HCT116 (cell line): ENCODE measurements at regions not wholly inside any gene's neighbourhood (a gene's known extent, or its start where the extent isn't known, plus 50 kb on each side); places are given as distances from the start of the nearest gene placed in this dataset.
"Not testable (repeated sequence)": the region's sequence is repeated elsewhere in the genome, so short reads cannot be mapped to it uniquely, and the experiment has no call there.

Source experiments
- ATAC-seq: fragments of 200-7000 bp; cut with Tn5 transposase; 2 replicates; pipeline ENCODE4 v1.9.1; 2020; ENCODE audit warnings: mild to moderate bottlenecking, moderate library complexity
- BruUV-seq: library from RNA; stranded (reverse); fragments of 400-500 nt; replicated peaks from 2 replicates; lab custom pipeline; 2021; lab: Mats Ljungman, UMichigan
- CTCF ChIA-PET: fragments of 300-600 bp; sonication (Branson Sonifier 250); formaldehyde crosslinking; loops from one replicate; lab custom pipeline; 2021; ENCODE audit warnings: antibody characterized with exemption; lab: Charles Lee
- POLR2A ChIA-PET: fragments of 300-600, 350-600 bp; sonication (Branson Sonifier 250); formaldehyde crosslinking; loops from one replicate; lab custom pipeline; 2021; ENCODE audit warnings: antibody characterized with exemption; lab: Charles Lee
- RAD21 ChIA-PET, 2 experiments: fragments of 300-600 bp; sonication (Branson Sonifier 250); formaldehyde crosslinking; loops; one replicate each; lab custom pipeline; 2023; ENCODE audit warnings: low total read pairs in 2 of 2; ENCODE audit not compliant: uncharacterized antibody in 2 of 2, unreplicated experiment in 2 of 2, low non-redundant PET in 1 of 2; lab: Charles Lee
- DNase-seq: peaks from one replicate; pipeline ENCODE4 v3.0.0-alpha.2; 2010; ENCODE audit warnings: low read depth, low spot score
- H2AFZ ChIP-seq: fragments of 200-600 bp; shearing (Covaris generic), sonication (generic); 2 replicates; pipeline ENCODE4 v1.6.1; 2017; ENCODE audit warnings: low read depth, mixed run types, mixed read lengths, antibody characterized with exemption, low read length; ENCODE audit not compliant: poor library complexity, severe bottlenecking
- H3K27ac ChIP-seq: 2 replicates; pipeline ENCODE4 v1.5.1; 2012; ENCODE audit warnings: low read depth, low read length
- H3K27me3 ChIP-seq: fragments of 200-600 bp; sonication (generic); 2 replicates; pipeline ENCODE4 v1.6.1; 2016; ENCODE audit warnings: mixed run types, low read length, mixed read lengths; ENCODE audit not compliant: insufficient read depth
- H3K36me3 ChIP-seq, 2 experiments: fragments of 200-500 bp in 1 of 2; fragments of 200-600 bp in 1 of 2; sonication (Bioruptor generic) in 1 of 2; sonication (generic) in 1 of 2; 2 replicates each; pipeline versions ENCODE4 v1.5.1 to v1.6.1; 2014 to 2016; ENCODE audit warnings: low read length in 2 of 2, inconsistent platforms in 1 of 2, mixed read lengths in 1 of 2, mixed run types in 1 of 2; ENCODE audit not compliant: insufficient read depth in 2 of 2, control insufficient read depth in 1 of 2
- H3K4me1 ChIP-seq, 2 experiments: fragments of 200-600 bp in 1 of 2; sonication (generic) in 1 of 2; 2 replicates each; pipeline versions ENCODE4 v1.5.1 to v1.6.1; 2012 to 2017; ENCODE audit warnings: low read length in 2 of 2, inconsistent platforms in 1 of 2, mild to moderate bottlenecking in 1 of 2, mixed read lengths in 1 of 2, mixed run types in 1 of 2, moderate library complexity in 1 of 2; ENCODE audit not compliant: insufficient read depth in 2 of 2, control insufficient read depth in 1 of 2
- H3K4me2 ChIP-seq: fragments of 200-600 bp; sonication (generic); 2 replicates; pipeline ENCODE4 v1.6.1; 2017; ENCODE audit warnings: mixed run types, low read length, mixed read lengths
- H3K4me3 ChIP-seq, 2 experiments: fragments of 200-600 bp in 1 of 2; sonication (generic) in 1 of 2; replicated peaks in 1 of 2; 2 replicates each; pipeline ENCODE4 v1.5.1; 2011 to 2016; ENCODE audit warnings: low read length in 2 of 2, control low read depth in 1 of 2, low read depth in 1 of 2, mild to moderate bottlenecking in 1 of 2, mixed read lengths in 1 of 2, mixed run types in 1 of 2
- H3K79me2 ChIP-seq: fragments of 200-600 bp; sonication (generic); 2 replicates; pipeline ENCODE4 v1.6.1; 2017; ENCODE audit warnings: mild to moderate bottlenecking, mixed run types, low read length, moderate library complexity, mixed read lengths; ENCODE audit not compliant: insufficient read depth
- H3K9ac ChIP-seq: fragments of 200-600 bp; sonication (generic); 2 replicates; pipeline ENCODE4 v1.6.1; 2016; ENCODE audit warnings: low read length, mixed read lengths
- H3K9me2 ChIP-seq: fragments of 200-600 bp; sonication (generic), shearing (Covaris generic); 2 replicates; pipeline ENCODE4 v1.6.1; 2017; ENCODE audit warnings: mixed run types, mild to moderate bottlenecking, moderate library complexity; ENCODE audit not compliant: insufficient read depth
- H3K9me3 ChIP-seq, 2 experiments: fragments of 200-500 bp in 1 of 2; fragments of 200-600 bp in 1 of 2; sonication (Bioruptor generic) in 1 of 2; sonication (generic) in 1 of 2; 2 replicates each; pipeline ENCODE4 v1.6.1; 2014 to 2017; ENCODE audit warnings: low read length in 2 of 2, mixed read lengths in 2 of 2, inconsistent platforms in 1 of 2, low read depth in 1 of 2, mild to moderate bottlenecking in 1 of 2, mixed run types in 1 of 2, moderate library complexity in 1 of 2; ENCODE audit not compliant: control insufficient read depth in 1 of 2, insufficient read depth in 1 of 2
- H4K20me1 ChIP-seq: fragments of 200-600 bp; sonication (generic), shearing (Covaris generic); 2 replicates; pipeline ENCODE4 v1.6.1; 2017; ENCODE audit warnings: mixed run types, mild to moderate bottlenecking, moderate library complexity; ENCODE audit not compliant: insufficient read depth
- EZH2phosphoT487 ChIP-seq: fragments of 200-600 bp; IDR thresholded peaks from 2 replicates; pipeline ENCODE4 v1.6.1; 2018; ENCODE audit warnings: antibody characterized with exemption, borderline replicate concordance
- POLR2AphosphoS5 ChIP-seq: IDR thresholded peaks from 2 replicates; pipeline ENCODE4 v1.6.1; 2011; ENCODE audit warnings: mild to moderate bottlenecking, low read depth, low read length, moderate library complexity
- SIN3A ChIP-seq: IDR thresholded peaks from 2 replicates; pipeline ENCODE4 v1.6.1; 2012; ENCODE audit warnings: low read depth
- YY1 ChIP-seq: IDR thresholded peaks from 2 replicates; pipeline ENCODE4 v1.6.1; 2011; ENCODE audit warnings: low read length, low read depth, moderate library complexity, mild to moderate bottlenecking; ENCODE audit not compliant: insufficient replicate concordance; ENCODE audit errors: extremely low read depth
- ZNF274 ChIP-seq: fragments of 200-500 bp; sonication (Bioruptor generic); IDR thresholded peaks from 2 replicates; pipeline ENCODE4 v1.6.1; 2014; ENCODE audit warnings: mild to moderate bottlenecking, low read depth, low read length, inconsistent platforms
- intact Hi-C: fragments of 100-400 bp; cut with micrococcal nuclease; formaldehyde crosslinking; loops from 2 replicates; pipeline ENCODE4 v1.10.0; 2022
- TF ChIP-seq, protein P1 (sequence below): IDR thresholded peaks from 2 replicates; pipeline ENCODE4 v1.6.1; 2012; ENCODE audit warnings: low read depth
- TF ChIP-seq, protein P2 (sequence below), 3 experiments: fragments of 200-600 bp in 1 of 3; sonication (generic) in 1 of 3; IDR thresholded peaks in 2 of 3; conservative IDR thresholded peaks in 1 of 3; 2 replicates each; pipeline ENCODE4 v1.5.1; 2012 to 2017; ENCODE audit warnings: low read depth in 2 of 3, low read length in 2 of 3, antibody characterized with exemption in 1 of 3, borderline replicate concordance in 1 of 3, control low read depth in 1 of 3, mild to moderate bottlenecking in 1 of 3, mixed read lengths in 1 of 3, mixed run types in 1 of 3, moderate library complexity in 1 of 3; ENCODE audit not compliant: insufficient read depth in 1 of 3

DNA sequence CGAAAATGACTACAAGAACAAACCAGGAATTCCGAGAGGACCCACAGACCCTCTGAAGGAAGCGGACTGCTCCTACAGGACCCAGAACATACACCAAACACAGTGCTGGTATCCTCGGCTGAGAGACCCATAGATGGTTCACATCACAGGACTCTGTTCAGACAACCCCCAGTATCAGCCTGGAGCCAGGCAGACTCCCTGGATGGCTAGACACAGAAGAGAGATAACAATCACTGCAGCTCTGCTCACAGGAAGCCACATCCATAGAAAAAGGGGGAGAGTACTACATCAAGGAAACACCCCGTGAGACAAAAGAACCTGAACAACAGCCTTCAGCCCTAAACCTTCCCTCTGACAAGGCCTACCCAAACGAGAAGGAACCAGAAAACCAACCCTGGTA, 434.0 kb upstream of the NR5A2 start (continued):
- TF ChIP-seq, protein P1, sequence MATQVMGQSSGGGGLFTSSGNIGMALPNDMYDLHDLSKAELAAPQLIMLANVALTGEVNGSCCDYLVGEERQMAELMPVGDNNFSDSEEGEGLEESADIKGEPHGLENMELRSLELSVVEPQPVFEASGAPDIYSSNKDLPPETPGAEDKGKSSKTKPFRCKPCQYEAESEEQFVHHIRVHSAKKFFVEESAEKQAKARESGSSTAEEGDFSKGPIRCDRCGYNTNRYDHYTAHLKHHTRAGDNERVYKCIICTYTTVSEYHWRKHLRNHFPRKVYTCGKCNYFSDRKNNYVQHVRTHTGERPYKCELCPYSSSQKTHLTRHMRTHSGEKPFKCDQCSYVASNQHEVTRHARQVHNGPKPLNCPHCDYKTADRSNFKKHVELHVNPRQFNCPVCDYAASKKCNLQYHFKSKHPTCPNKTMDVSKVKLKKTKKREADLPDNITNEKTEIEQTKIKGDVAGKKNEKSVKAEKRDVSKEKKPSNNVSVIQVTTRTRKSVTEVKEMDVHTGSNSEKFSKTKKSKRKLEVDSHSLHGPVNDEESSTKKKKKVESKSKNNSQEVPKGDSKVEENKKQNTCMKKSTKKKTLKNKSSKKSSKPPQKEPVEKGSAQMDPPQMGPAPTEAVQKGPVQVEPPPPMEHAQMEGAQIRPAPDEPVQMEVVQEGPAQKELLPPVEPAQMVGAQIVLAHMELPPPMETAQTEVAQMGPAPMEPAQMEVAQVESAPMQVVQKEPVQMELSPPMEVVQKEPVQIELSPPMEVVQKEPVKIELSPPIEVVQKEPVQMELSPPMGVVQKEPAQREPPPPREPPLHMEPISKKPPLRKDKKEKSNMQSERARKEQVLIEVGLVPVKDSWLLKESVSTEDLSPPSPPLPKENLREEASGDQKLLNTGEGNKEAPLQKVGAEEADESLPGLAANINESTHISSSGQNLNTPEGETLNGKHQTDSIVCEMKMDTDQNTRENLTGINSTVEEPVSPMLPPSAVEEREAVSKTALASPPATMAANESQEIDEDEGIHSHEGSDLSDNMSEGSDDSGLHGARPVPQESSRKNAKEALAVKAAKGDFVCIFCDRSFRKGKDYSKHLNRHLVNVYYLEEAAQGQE: no peak
- TF ChIP-seq YY1 (no peak), EZH2phosphoT487 (no peak), POLR2AphosphoS5 (no peak), ZNF274 (no peak), SIN3A (no peak)
- TF ChIP-seq, protein P2, sequence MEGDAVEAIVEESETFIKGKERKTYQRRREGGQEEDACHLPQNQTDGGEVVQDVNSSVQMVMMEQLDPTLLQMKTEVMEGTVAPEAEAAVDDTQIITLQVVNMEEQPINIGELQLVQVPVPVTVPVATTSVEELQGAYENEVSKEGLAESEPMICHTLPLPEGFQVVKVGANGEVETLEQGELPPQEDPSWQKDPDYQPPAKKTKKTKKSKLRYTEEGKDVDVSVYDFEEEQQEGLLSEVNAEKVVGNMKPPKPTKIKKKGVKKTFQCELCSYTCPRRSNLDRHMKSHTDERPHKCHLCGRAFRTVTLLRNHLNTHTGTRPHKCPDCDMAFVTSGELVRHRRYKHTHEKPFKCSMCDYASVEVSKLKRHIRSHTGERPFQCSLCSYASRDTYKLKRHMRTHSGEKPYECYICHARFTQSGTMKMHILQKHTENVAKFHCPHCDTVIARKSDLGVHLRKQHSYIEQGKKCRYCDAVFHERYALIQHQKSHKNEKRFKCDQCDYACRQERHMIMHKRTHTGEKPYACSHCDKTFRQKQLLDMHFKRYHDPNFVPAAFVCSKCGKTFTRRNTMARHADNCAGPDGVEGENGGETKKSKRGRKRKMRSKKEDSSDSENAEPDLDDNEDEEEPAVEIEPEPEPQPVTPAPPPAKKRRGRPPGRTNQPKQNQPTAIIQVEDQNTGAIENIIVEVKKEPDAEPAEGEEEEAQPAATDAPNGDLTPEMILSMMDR (IDR thresholded peaks at IDR 0.05 in 2 of 3, conservative IDR thresholded peaks at IDR 0.05 in 1 of 3; ENCODE audit: borderline replicate concordance in 1 of 3, insufficient read depth in 1 of 3, low read depth in 2 of 3, low read length in 2 of 3): no peak

DNA sequence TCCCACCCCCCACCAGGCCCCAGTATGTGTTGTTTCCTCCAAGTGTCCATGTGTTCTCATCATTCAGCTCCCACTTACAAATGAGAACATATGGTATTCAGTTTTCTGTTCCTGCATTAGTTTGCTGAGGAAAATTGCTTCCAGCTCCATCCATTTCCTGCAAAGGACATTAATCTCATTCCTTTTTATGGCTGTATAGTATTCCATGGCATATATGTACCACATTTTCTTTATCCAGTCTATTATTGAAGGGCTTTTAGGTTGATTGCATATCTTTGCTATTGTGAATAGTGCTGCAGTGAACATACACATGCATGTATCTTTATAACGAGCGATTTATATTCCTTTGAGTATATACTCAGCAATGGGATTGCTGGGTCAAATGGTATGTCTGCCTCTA, 431.1 kb upstream of the NR5A2 start:
- BruUV-seq, H3K36me3 ChIP-seq, H3K27ac ChIP-seq, H4K20me1 ChIP-seq, CTCF ChIA-PET, H3K4me2 ChIP-seq, intact Hi-C loops, H3K4me3 ChIP-seq, H2AFZ ChIP-seq, H3K79me2 ChIP-seq, H3K4me1 ChIP-seq, ATAC-seq, H3K9me3 ChIP-seq, H3K9ac ChIP-seq, RAD21 ChIA-PET, H3K27me3 ChIP-seq, H3K9me2 ChIP-seq, DNase-seq, POLR2A ChIA-PET: not testable (repeated sequence)
